ENCODE measurements at regions not wholly inside any gene's neighbourhood (a gene's known extent, or its start where the extent isn't known, plus 50 kb on each side); places are given as distances from the start of the nearest gene placed in this dataset.

DNA sequence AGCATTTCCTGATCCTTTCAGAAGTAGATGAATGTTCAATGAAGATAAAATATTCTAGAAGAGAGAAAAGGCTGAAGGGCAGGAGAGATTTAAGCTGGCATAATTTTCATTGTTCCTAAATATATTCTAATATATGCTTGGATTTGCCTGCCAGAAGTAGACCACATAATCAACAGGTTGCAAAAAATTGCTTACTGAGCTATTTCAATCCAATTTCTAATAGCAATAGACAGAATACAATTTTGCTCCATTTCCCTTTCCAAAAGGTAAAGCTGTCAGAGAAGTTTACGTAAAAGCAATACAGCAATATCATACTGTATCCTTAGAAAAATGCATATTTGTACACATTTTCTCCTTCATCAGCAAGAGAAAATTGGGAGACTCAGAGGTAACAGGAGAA is 237.3 kb downstream of the PMP22 start:
- no peak overlapping the region for H3K18ac ChIP-seq (ENCODE audit: extremely low read depth, low read length)
- H3K4me3 ChIP-seq (ENCODE audit: extremely low read depth in 1 of 4, insufficient read depth in 2 of 4, low read depth in 3 of 4, low read length in 4 of 4), result no peak overlapping the region
- H4K20me1 ChIP-seq (replicated peaks in 1 of 2; ENCODE audit: control insufficient read depth in 1 of 2, insufficient read depth in 2 of 2, low read length in 2 of 2), result no peaks in the 10 kb centered on the region
- no peak overlapping the region for H4K8ac ChIP-seq (ENCODE audit: extremely low read depth, insufficient read depth, low read length)
- no peak overlapping the region for H3K14ac ChIP-seq (ENCODE audit: insufficient read length)
- DNase-seq (ENCODE audit: low read depth in 1 of 2, low spot score in 2 of 2) (no peak), FAIRE-seq (no peak)
- no peaks in the 10 kb centered on the region for H3K79me2 ChIP-seq (ENCODE audit: control insufficient read depth in 1 of 2, insufficient read depth in 2 of 2, low read length in 2 of 2)
- CTCF ChIA-PET (ENCODE audit: partially characterized antibody), result interaction anchor here (1.1 to 1.4 kb wide), 2 partner anchors 21 to 53 kb away, joined by 3 read pairs; no protein-coding TSS in a partner anchor
- H2BK15ac ChIP-seq (ENCODE audit: low read length), result no peak overlapping the region
- no peak overlapping the region for H4K91ac ChIP-seq (replicated peaks; ENCODE audit: insufficient read length, low read length)
- H3K4me1 ChIP-seq (replicated peaks in 1 of 4; ENCODE audit: control insufficient read depth in 3 of 4, insufficient read depth in 4 of 4, low read length in 3 of 4), result peaks cover 0 to 2% (median 0%) of the 10 kb centered on the region in 4 experiments; a peak in 3 of 7 replicates
- H3K79me1 ChIP-seq (ENCODE audit: low read depth, low read length), result no peaks in the 10 kb centered on the region
- no peak overlapping the region for H2BK20ac ChIP-seq (ENCODE audit: low read length)
- WGBS, 2 experiments (ENCODE audit: extremely low coverage in 1 of 2, insufficient coverage in 1 of 2, insufficient read length in 1 of 2, insufficient replicate concordance in 2 of 2, low coverage in 1 of 2, low lambda C conversion rate in 2 of 2, missing lambda C conversion rate in 1 of 2), result 90% methylated on average over 1 of the region's 1 CpG; no CpG with 5 or more reads in 1 of the 2 experiments
- no peak overlapping the region for H3K27ac ChIP-seq (ENCODE audit: low read depth, low read length)
- no peaks in the 10 kb centered on the region for H3K36me3 ChIP-seq (ENCODE audit: control insufficient read depth in 2 of 4, insufficient read depth in 4 of 4, low read length in 3 of 4)
- H3K27me3 ChIP-seq (replicated peaks in 1 of 4; ENCODE audit: control insufficient read depth in 3 of 4, extremely low read depth in 1 of 4, insufficient read depth in 3 of 4, low read length in 3 of 4), result no peaks in the 10 kb centered on the region; a peak in 1 of 7 replicates
- no peak overlapping the region for H3K4ac ChIP-seq (replicated peaks; ENCODE audit: insufficient read length, low read depth, low read length)
- no peak overlapping the region for H2BK5ac ChIP-seq (ENCODE audit: low read depth, low read length)
- H3K23me2 ChIP-seq (ENCODE audit: low read depth, low read length), result no peaks in the 10 kb centered on the region; the same call in 1 of the 2 replicates
- no peak overlapping the region for H3K4me2 ChIP-seq (ENCODE audit: insufficient read depth in 1 of 2, low read depth in 2 of 2, low read length in 2 of 2)
- POLR2A ChIA-PET (ENCODE audit: partially characterized antibody), result no interaction called here
- H2BK12ac ChIP-seq (ENCODE audit: low read depth, low read length), result no peak overlapping the region
- H3K9ac ChIP-seq (replicated peaks in 1 of 4; ENCODE audit: extremely low read depth in 1 of 4, low read depth in 3 of 4, low read length in 3 of 4), result no peak overlapping the region
- no peak overlapping the region for H4K5ac ChIP-seq (ENCODE audit: insufficient read length, low read depth, low read length)
- H3K23ac ChIP-seq (ENCODE audit: insufficient read length), result no peak overlapping the region
- no peak overlapping the region for H2BK120ac ChIP-seq (replicated peaks; ENCODE audit: low read depth, low read length)
- H3K9me3 ChIP-seq (ENCODE audit: insufficient read depth in 2 of 2, low read depth in 1 of 2, low read length in 1 of 2), result no peaks in the 10 kb centered on the region
- H2AFZ ChIP-seq (ENCODE audit: low read length), result no peak overlapping the region
- no peak overlapping the region for H2AK5ac ChIP-seq (ENCODE audit: low read depth, low read length)
- H3K56ac ChIP-seq (replicated peaks; ENCODE audit: insufficient read length, low read depth, low read length), result no peak overlapping the region
- no peak for TF ChIP-seq BCL11A (IDR thresholded peaks at IDR 0.05; ENCODE audit: low read depth in 2 of 2, low read length in 2 of 2)
- TF ChIP-seq RBBP5 (IDR thresholded peaks at IDR 0.05; ENCODE audit: borderline replicate concordance, low read depth, low read length), result no peak
- TF ChIP-seq TAF1 (IDR thresholded peaks at IDR 0.05; ENCODE audit: low read depth, low read length), result no peak
- no peak for TF ChIP-seq CEBPB (IDR thresholded peaks at IDR 0.05; ENCODE audit: low read depth, low read length)
- TF ChIP-seq PHF8 (conservative IDR thresholded peaks at IDR 0.05; ENCODE audit: low read depth, low read length), result no peak
- TF ChIP-seq ATF2 (IDR thresholded peaks at IDR 0.05; ENCODE audit: low read length), result no peak
- no peak for TF ChIP-seq ASH2L (IDR thresholded peaks at IDR 0.05; ENCODE audit: low read length)
- no peak for TF ChIP-seq CREB1 (IDR thresholded peaks at IDR 0.05)
- TF ChIP-seq BACH1 (IDR thresholded peaks at IDR 0.05; ENCODE audit: low read length), result no peak
- TF ChIP-seq CBX5 (IDR thresholded peaks at IDR 0.05; ENCODE audit: low read depth, low read length), result no peak
- no peak for TF ChIP-seq RFX5 (IDR thresholded peaks at IDR 0.05; ENCODE audit: borderline replicate concordance, low read depth, low read length)
- TF ChIP-seq GABPA (IDR thresholded peaks at IDR 0.05; ENCODE audit: borderline replicate concordance, insufficient read depth, low read length), result no peak
- TF ChIP-seq, protein P1, sequence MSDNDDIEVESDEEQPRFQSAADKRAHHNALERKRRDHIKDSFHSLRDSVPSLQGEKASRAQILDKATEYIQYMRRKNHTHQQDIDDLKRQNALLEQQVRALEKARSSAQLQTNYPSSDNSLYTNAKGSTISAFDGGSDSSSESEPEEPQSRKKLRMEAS (IDR thresholded peaks at IDR 0.05), result no peak

Data from H1 (cell line).